ENCODE measurements at regions not wholly inside any gene's neighbourhood (a gene's known extent, or its start where the extent isn't known, plus 50 kb on each side); places are given as distances from the start of the nearest gene placed in this dataset.
"Not testable (repeated sequence)": the region's sequence is repeated elsewhere in the genome, so short reads cannot be mapped to it uniquely, and the experiment has no call there.

GRCh38 chr2:187034434-187034833 is 185.5 kb upstream of the ZSWIM2 start:
- H3K4me3 ChIP-seq (ENCODE audit: low read depth, low read length) = no peak overlapping the region
- DNase-seq (ENCODE audit: low read depth) = no peak

GRCh38 chr2:187024739-187025138 is 175.8 kb upstream of the ZSWIM2 start:
- no peak for DNase-seq (ENCODE audit: low read depth)
- H3K4me3 ChIP-seq (ENCODE audit: low read depth, low read length) = no peak overlapping the region
- no peak for TF ChIP-seq CTCF (conservative IDR thresholded peaks at IDR 0.05; ENCODE audit: low read depth, low read length)

More at GRCh38 chr2:187034434-187034833, 185.5 kb upstream of the ZSWIM2 start:
- no peak for TF ChIP-seq CTCF (conservative IDR thresholded peaks at IDR 0.05; ENCODE audit: low read depth, low read length)

- not testable (repeated sequence) for DNase-seq (ENCODE audit: low read depth); H3K4me3 ChIP-seq (ENCODE audit: low read depth, low read length)
These were observed 175.0 kb upstream of the ZSWIM2 start for GRCh38 chr2:187023996-187024395.

- DNase-seq (ENCODE audit: low read depth) = no peak
- TF ChIP-seq CTCF (conservative IDR thresholded peaks at IDR 0.05; ENCODE audit: low read depth, low read length) = no peak
- no peak overlapping the region for H3K4me3 ChIP-seq (ENCODE audit: low read depth, low read length)
These were observed 168.5 kb upstream of the ZSWIM2 start for GRCh38 chr2:187017438-187017837.

- no peak for TF ChIP-seq CTCF (conservative IDR thresholded peaks at IDR 0.05; ENCODE audit: low read depth, low read length)
- no peak for DNase-seq (ENCODE audit: low read depth)
- H3K4me3 ChIP-seq (ENCODE audit: low read depth, low read length) = no peak overlapping the region
These were observed 164.1 kb upstream of the ZSWIM2 start for GRCh38 chr2:187013058-187013457.

DNA sequence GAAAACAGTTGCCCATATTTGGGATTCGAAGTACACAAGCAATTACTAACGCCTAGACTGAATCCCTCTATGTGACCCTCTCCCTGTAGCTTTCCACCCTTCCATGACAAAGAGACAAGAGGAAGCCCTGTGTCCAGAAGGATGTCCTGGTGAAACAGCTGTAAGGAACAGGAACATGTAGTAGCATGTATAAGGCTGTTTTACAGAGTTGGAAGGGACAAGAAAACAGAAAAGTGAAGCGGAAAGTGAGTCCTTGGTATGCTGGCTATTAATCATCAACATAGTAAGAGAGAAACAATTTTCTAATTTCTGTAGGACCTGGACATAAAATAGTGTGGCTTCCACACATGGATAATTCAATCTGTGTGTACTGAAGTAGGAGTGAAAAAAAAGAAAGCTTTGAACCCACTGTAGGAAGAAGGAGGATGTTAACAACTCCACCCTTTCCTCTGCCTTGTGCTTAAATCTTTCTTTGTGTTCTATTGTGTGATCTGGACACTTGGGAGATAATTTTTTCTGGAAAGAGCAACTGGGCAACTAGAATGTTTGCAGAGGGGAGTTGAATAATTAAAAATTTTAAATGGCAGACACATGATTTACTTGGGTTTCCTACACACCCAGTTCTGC is 162.3 kb upstream of the ZSWIM2 start:
- no peak overlapping the region for H3K4me3 ChIP-seq (ENCODE audit: low read depth, low read length)
- TF ChIP-seq CTCF (conservative IDR thresholded peaks at IDR 0.05; ENCODE audit: low read depth, low read length) = no peak
- no peak for DNase-seq (ENCODE audit: low read depth)

DNA sequence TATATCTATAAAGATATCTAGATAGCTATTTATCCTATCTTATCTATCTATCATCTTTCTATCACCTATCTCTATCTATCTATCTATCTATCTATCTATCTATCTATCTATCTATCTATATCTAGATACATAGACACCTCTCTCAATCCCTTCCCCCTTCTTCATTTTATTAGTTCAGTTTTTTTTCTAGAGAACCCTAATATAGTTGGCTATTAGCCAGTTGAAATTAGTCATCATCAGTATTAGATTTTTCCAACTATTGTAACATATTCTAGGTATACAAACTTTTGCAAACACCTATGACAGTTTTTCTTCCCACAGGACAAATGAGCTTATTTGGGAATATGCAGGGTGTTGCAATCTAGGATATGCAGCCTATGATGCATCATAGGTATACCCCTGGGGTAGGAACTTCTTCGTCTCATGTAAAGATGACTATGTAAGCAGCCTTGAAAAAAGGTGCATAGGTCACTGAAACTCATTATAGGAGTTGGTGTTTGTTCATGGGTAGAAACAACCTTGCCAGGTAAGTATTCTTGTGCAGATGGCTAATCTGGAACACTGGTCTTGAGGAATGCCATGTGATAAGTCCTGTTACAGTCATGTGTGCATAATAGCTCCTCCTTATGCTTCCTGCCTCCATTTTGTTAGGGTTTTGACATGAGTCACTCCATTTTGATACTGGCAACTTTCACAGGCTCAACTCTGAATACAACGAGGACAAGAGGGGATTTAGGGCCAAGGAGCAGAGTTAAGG is 160.7 kb upstream of the ZSWIM2 start:
- H3K4me3 ChIP-seq (ENCODE audit: low read depth, low read length) = no peak overlapping the region
- no peak for TF ChIP-seq CTCF (conservative IDR thresholded peaks at IDR 0.05; ENCODE audit: low read depth, low read length)
- DNase-seq (ENCODE audit: low read depth) = no peak

Data from epithelial cell of proximal tubule (primary cell).